HEK293 (cell line): ENCODE measurements at regions not wholly inside any gene's neighbourhood (a gene's known extent, or its start where the extent isn't known, plus 50 kb on each side); places are given as distances from the start of the nearest gene placed in this dataset.

Experiments used
- CTCF ChIA-PET: fragments of 350-600 bp; formaldehyde crosslinking; extraction: SDS; loops from one replicate; lab custom pipeline; 2021; ENCODE audit warnings: antibody characterized with exemption; lab: Yijun Ruan, JAX
- POLR2A ChIA-PET: fragments of 300-600 bp; formaldehyde crosslinking; extraction: SDS; loops from one replicate; lab custom pipeline; 2020; ENCODE audit warnings: antibody characterized with exemption, inconsistent platforms; lab: Yijun Ruan, JAX
- H3K27ac ChIP-seq: fragments of 200-500 bp; sonication (Bioruptor generic); 2 replicates; pipeline ENCODE4 v1.5.1; 2014; ENCODE audit warnings: low read depth, low read length, control low read depth, inconsistent platforms; ENCODE audit errors: extremely low read depth
- H3K36me3 ChIP-seq, 2 experiments: fragments of 200-500 bp in 1 of 2; sonication (Bioruptor generic) in 1 of 2; 1 replicate in 1 of 2; 2 replicates in 1 of 2; pipeline ENCODE4 v1.5.1; 2014 to 2017; ENCODE audit warnings: inconsistent platforms in 2 of 2, low read length in 2 of 2; ENCODE audit not compliant: control insufficient read depth in 2 of 2, insufficient read depth in 1 of 2
- H3K4me1 ChIP-seq: fragments of 200-500 bp; sonication (Bioruptor generic); 2 replicates; pipeline ENCODE4 v1.5.1; 2014; ENCODE audit warnings: mild to moderate bottlenecking, low read length, inconsistent platforms; ENCODE audit not compliant: control insufficient read depth, insufficient read depth
- H3K4me3 ChIP-seq: 2 replicates; pipeline ENCODE4 v1.5.1; 2011; ENCODE audit warnings: low read depth, mild to moderate bottlenecking, control low read depth, low read length, moderate library complexity
- H3K9me3 ChIP-seq: fragments of 200-500 bp; sonication (Bioruptor generic); 2 replicates; pipeline ENCODE4 v1.5.1; 2014; ENCODE audit warnings: low read depth, low read length, inconsistent platforms; ENCODE audit not compliant: control insufficient read depth, insufficient read depth
- BCL11A ChIP-seq: fragments of 450-650 bp; formaldehyde crosslinking; IDR thresholded peaks from 2 replicates; pipeline ENCODE4 v1.5.1; 2016; ENCODE audit warnings: low read depth, missing biosample characterization, missing genetic modification characterization
- KLF1 ChIP-seq: fragments of 450-650 bp; formaldehyde crosslinking; IDR thresholded peaks from 2 replicates; pipeline ENCODE4 v1.5.1; 2016; ENCODE audit warnings: missing biosample characterization, missing genetic modification characterization
- KLF8 ChIP-seq: fragments of 450-650 bp; formaldehyde crosslinking; IDR thresholded peaks from 2 replicates; pipeline ENCODE4 v1.5.1; 2016; ENCODE audit warnings: missing biosample characterization, missing genetic modification characterization
- PATZ1 ChIP-seq: fragments of 450-650 bp; formaldehyde crosslinking; IDR thresholded peaks from 2 replicates; pipeline ENCODE4 v1.5.1; 2016; ENCODE audit warnings: missing biosample characterization, missing genetic modification characterization
- PBX3 ChIP-seq: sonication (generic); formaldehyde crosslinking; IDR thresholded peaks from 2 replicates; pipeline ENCODE4 v1.8.1; 2022; ENCODE audit warnings: mild to moderate bottlenecking, moderate library complexity, missing genetic modification reagents
- PRDM6 ChIP-seq: fragments of 450-650 bp; formaldehyde crosslinking; IDR thresholded peaks from 2 replicates; pipeline ENCODE4 v1.5.1; 2017; ENCODE audit warnings: missing biosample characterization, missing genetic modification characterization
- SP3 ChIP-seq: fragments of 450-650 bp; formaldehyde crosslinking; IDR thresholded peaks from 2 replicates; pipeline ENCODE4 v1.5.1; 2016; ENCODE audit warnings: missing biosample characterization, missing genetic modification characterization
- ZBTB7A ChIP-seq: fragments of 450-650 bp; formaldehyde crosslinking; IDR thresholded peaks from 2 replicates; pipeline ENCODE4 v1.5.1; 2016; ENCODE audit warnings: low read depth, missing biosample characterization, missing genetic modification characterization
- ZNF146 ChIP-seq: fragments of 450-650 bp; formaldehyde crosslinking; IDR thresholded peaks from 2 replicates; pipeline ENCODE4 v1.5.1; 2016; ENCODE audit warnings: missing biosample characterization, missing genetic modification characterization
- ZNF404 ChIP-seq: fragments of 450-650 bp; formaldehyde crosslinking; IDR thresholded peaks from 2 replicates; pipeline ENCODE4 v1.5.1; 2017; ENCODE audit warnings: missing biosample characterization, missing genetic modification characterization
- ZNF488 ChIP-seq: fragments of 450-650 bp; formaldehyde crosslinking; IDR thresholded peaks from 2 replicates; pipeline ENCODE4 v1.5.1; 2016; ENCODE audit warnings: missing biosample characterization, missing genetic modification characterization
- ZNF513 ChIP-seq: fragments of 450-650 bp; IDR thresholded peaks from 2 replicates; pipeline ENCODE4 v1.5.1; 2018; ENCODE audit warnings: missing biosample characterization, missing genetic modification characterization
- ZNF521 ChIP-seq: fragments of 450-650 bp; formaldehyde crosslinking; IDR thresholded peaks from 2 replicates; pipeline ENCODE4 v1.5.1; 2017; ENCODE audit warnings: missing biosample characterization, mild to moderate bottlenecking, missing genetic modification characterization
- ZNF529 ChIP-seq: fragments of 450-650 bp; formaldehyde crosslinking; IDR thresholded peaks from 2 replicates; pipeline ENCODE4 v1.5.1; 2017; ENCODE audit warnings: missing genetic modification characterization, missing biosample characterization; ENCODE audit not compliant: insufficient replicate concordance
- ZNF548 ChIP-seq: fragments of 450-650 bp; formaldehyde crosslinking; IDR thresholded peaks from 2 replicates; pipeline ENCODE4 v1.5.1; 2016; ENCODE audit warnings: missing biosample characterization, missing genetic modification characterization
- ZNF596 ChIP-seq: fragments of 450-650 bp; IDR thresholded peaks from 2 replicates; pipeline ENCODE4 v1.5.0; 2018; ENCODE audit warnings: missing biosample characterization, mild to moderate bottlenecking, missing genetic modification characterization, moderate library complexity
- ZNF626 ChIP-seq: fragments of 450-650 bp; sonication (Bioruptor Pico); formaldehyde crosslinking; IDR thresholded peaks from 2 replicates; pipeline ENCODE4 v1.5.1; 2018; ENCODE audit warnings: missing biosample characterization, missing genetic modification characterization, inconsistent platforms
- ZNF670 ChIP-seq: fragments of 450-650 bp; formaldehyde crosslinking; IDR thresholded peaks from 2 replicates; pipeline ENCODE4 v1.5.1; 2016; ENCODE audit warnings: missing biosample characterization, missing genetic modification characterization, low read depth
- ZNF701 ChIP-seq: fragments of 450-650 bp; formaldehyde crosslinking; IDR thresholded peaks from 2 replicates; pipeline ENCODE4 v1.5.1; 2016; ENCODE audit warnings: missing biosample characterization, missing genetic modification characterization
- ZNF777 ChIP-seq: fragments of 450-650 bp; formaldehyde crosslinking; IDR thresholded peaks from 2 replicates; pipeline ENCODE4 v1.5.1; 2017; ENCODE audit warnings: missing biosample characterization, missing genetic modification characterization, borderline replicate concordance

GRCh38 chr2:126370201-126370600, 285.8 kb upstream of the GYPC start (continued):
- TF ChIP-seq ZNF596 (tag by site-specific recombination) (no peak), ZNF548 (tag by site-specific recombination) (no peak), ZNF521 (tag by site-specific recombination) (no peak), ZNF488 (tag by site-specific recombination) (no peak), PRDM6 (no peak), KLF1 (tag by site-specific recombination) (no peak), BCL11A (tag by site-specific recombination) (no peak), ZNF404 (no peak)

GRCh38 chr2:126372406-126372805, 283.6 kb upstream of the GYPC start:
- TF ChIP-seq ZNF146 (no peak), KLF8 (tag by site-specific recombination) (no peak), PBX3 (CRISPR knock-in tag) (no peak)
- CTCF ChIA-PET: no interaction called here
- Histone ChIP-seq H3K9me3 (no peaks in the 10 kb centered on the region), H3K4me3 (no peak overlapping the region), H3K36me3 (no peaks in the 10 kb centered on the region), H3K4me1 (no peaks in the 10 kb centered on the region), H3K27ac (no peak overlapping the region)
- POLR2A ChIA-PET: no interaction called here

- no peaks in the 10 kb centered on the region for H3K36me3 ChIP-seq
- H3K27ac ChIP-seq: no peak overlapping the region
- H3K9me3 ChIP-seq: no peaks in the 10 kb centered on the region
- H3K4me3 ChIP-seq: no peak overlapping the region
- no peaks in the 10 kb centered on the region for H3K4me1 ChIP-seq
- POLR2A ChIA-PET: no interaction called here
- TF ChIP-seq ZNF701 (tag by site-specific recombination) (no peak), SP3 (no peak), ZNF513 (tag by site-specific recombination) (no peak), ZNF548 (tag by site-specific recombination) (no peak), ZNF529 (tag by site-specific recombination) (no peak), ZBTB7A (tag by site-specific recombination) (no peak), ZNF777 (tag by site-specific recombination) (no peak), ZNF670 (no peak), ZNF626 (tag by site-specific recombination) (no peak), PATZ1 (tag by site-specific recombination) (no peak)
- CTCF ChIA-PET: no interaction called here
Observed at GRCh38 chr2:126378176-126378575, 277.8 kb upstream of the GYPC start.
